Endodermal cell (in vitro differentiated cells): ENCODE measurements at regions not wholly inside any gene's neighbourhood (a gene's known extent, or its start where the extent isn't known, plus 50 kb on each side); places are given as distances from the start of the nearest gene placed in this dataset.

Experiments used
- DNase-seq: peaks from one replicate; pipeline ENCODE4 v3.0.0-alpha.2; 2017
- H3K27ac ChIP-seq: 2 replicates; pipeline ENCODE4 v1.5.1; 2013; ENCODE audit warnings: mild to moderate bottlenecking, low read depth, low read length, moderate library complexity
- H3K27me3 ChIP-seq: 2 replicates; pipeline ENCODE4 v1.6.1; 2013; ENCODE audit warnings: mild to moderate bottlenecking, low read length, moderate library complexity; ENCODE audit not compliant: insufficient read depth, control insufficient read depth, poor library complexity, severe bottlenecking
- H3K36me3 ChIP-seq: 2 replicates; pipeline ENCODE4 v1.7.0; 2013; ENCODE audit warnings: mild to moderate bottlenecking, low read length, moderate library complexity; ENCODE audit not compliant: control insufficient read depth, insufficient read depth
- H3K4me1 ChIP-seq: one replicate; pipeline ENCODE4 v1.7.0; 2013; ENCODE audit warnings: low read length; ENCODE audit not compliant: control insufficient read depth, insufficient read depth
- H3K4me3 ChIP-seq: 2 replicates; pipeline ENCODE4 v1.5.1; 2013; ENCODE audit warnings: mild to moderate bottlenecking, low read length, moderate library complexity
- H3K9ac ChIP-seq: 2 replicates; pipeline ENCODE4 v1.6.1; 2013; ENCODE audit warnings: mild to moderate bottlenecking, low read length, moderate library complexity; ENCODE audit not compliant: poor library complexity, severe bottlenecking; ENCODE audit errors: extremely low read depth
- H3K9me3 ChIP-seq: 2 replicates; pipeline ENCODE4 v1.6.1; 2013; ENCODE audit warnings: mild to moderate bottlenecking, low read length, moderate library complexity; ENCODE audit not compliant: control insufficient read depth
- H3K27ac Mint-ChIP-seq: 2 replicates; pipeline ENCODE4 v1.8.0; 2020; ENCODE audit warnings: mixed read lengths
- H3K27me3 Mint-ChIP-seq: 2 replicates; pipeline ENCODE4 v1.8.0; 2021; ENCODE audit warnings: mild to moderate bottlenecking, mixed read lengths; ENCODE audit not compliant: insufficient read depth
- H3K36me3 Mint-ChIP-seq: 2 replicates; pipeline ENCODE4 v1.8.0; 2020; ENCODE audit warnings: low read depth, mixed read lengths
- H3K4me1 Mint-ChIP-seq: 2 replicates; pipeline ENCODE4 v1.8.0; 2020; ENCODE audit warnings: mixed read lengths
- H3K4me3 Mint-ChIP-seq: 2 replicates; pipeline ENCODE4 v1.8.0; 2020; ENCODE audit warnings: mild to moderate bottlenecking, moderate library complexity, mixed read lengths
- H3K9me3 Mint-ChIP-seq: 2 replicates; pipeline ENCODE4 v1.8.0; 2020; ENCODE audit warnings: mild to moderate bottlenecking, mixed read lengths
- WGBS, 2 experiments: methylation state at CpG; one replicate each; pipeline versions ENCODE4 v1.1.5 to v1.1.7; 2013; ENCODE audit warnings: missing lambda C conversion rate in 2 of 2, mixed read lengths in 1 of 2; ENCODE audit not compliant: insufficient coverage in 1 of 2, insufficient read length in 1 of 2; 5-methylcytosine and 5-hydroxymethylcytosine counted together
- TF ChIP-seq, protein P1 (sequence below): fragments of 200-600 bp; sonication (generic); conservative IDR thresholded peaks from 2 replicates; pipeline ENCODE4 v1.5.0; 2021; ENCODE audit warnings: antibody characterized with exemption, mild to moderate bottlenecking

DNA sequence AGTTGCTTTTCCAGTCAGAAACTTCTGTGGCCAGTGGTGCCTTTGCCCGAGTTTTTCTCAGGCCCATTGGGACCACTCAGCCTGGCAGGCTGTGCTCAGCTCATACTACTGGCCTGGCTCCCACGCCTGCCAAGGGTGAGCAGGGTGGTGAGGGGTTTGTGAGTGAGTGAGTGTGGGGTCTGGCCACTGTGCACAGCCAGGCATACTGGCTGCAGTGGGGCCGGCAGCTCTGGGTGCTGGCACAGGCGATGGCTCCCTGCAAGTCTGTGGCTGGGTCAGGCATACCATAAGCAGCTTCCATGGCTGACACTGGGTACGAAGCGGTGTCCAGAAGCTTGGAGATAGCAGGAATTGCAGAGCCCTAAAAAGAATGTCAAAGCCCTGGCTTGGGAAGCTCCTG lies 161.0 kb downstream of the SLITRK6 start:
- DNase-seq = peak; percentile 38
- H3K9ac ChIP-seq = no peak overlapping the region

DNA sequence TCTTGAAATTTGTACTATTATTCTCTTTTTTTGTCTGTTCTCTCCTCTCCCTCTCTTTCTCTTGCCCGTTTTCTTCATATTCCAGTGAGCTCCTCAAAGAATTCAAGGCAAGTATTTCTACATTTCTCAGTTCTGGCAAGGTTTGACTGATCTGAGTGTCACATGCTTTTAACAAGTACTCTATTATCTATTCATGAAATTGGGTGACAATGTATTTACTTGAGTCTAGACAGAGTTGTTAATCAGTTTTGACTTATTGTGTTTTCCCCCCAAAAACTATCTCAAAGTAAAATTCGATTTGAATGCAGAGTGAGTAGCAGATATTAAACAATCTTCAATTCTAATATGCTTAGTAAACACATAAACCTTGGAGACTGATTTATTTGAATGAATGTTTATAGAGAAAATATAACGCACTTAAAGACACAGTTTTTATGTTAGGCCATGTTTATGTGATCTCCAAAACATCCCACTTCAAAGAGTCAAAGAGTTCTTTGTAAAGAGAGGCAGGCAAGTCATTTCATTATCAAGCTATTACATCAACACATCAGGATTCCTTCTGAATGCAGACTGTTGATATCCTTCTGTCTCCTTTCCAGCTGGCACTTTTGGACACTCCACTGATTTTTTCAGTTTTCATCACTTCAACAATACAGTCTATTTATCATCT lies 166.6 kb downstream of the SLITRK6 start:
- no peak overlapping the region for H3K4me3 ChIP-seq
- Mint-ChIP-seq H3K9me3 (no peaks in the 10 kb centered on the region), H3K27me3 (no peaks in the 10 kb centered on the region), H3K4me3 (no peak overlapping the region), H3K4me1 (peaks cover 5% of the 10 kb centered on the region), H3K27ac (no peak overlapping the region), H3K36me3 (no peaks in the 10 kb centered on the region)
- H3K9ac ChIP-seq = no peak overlapping the region
- TF ChIP-seq, protein P1, sequence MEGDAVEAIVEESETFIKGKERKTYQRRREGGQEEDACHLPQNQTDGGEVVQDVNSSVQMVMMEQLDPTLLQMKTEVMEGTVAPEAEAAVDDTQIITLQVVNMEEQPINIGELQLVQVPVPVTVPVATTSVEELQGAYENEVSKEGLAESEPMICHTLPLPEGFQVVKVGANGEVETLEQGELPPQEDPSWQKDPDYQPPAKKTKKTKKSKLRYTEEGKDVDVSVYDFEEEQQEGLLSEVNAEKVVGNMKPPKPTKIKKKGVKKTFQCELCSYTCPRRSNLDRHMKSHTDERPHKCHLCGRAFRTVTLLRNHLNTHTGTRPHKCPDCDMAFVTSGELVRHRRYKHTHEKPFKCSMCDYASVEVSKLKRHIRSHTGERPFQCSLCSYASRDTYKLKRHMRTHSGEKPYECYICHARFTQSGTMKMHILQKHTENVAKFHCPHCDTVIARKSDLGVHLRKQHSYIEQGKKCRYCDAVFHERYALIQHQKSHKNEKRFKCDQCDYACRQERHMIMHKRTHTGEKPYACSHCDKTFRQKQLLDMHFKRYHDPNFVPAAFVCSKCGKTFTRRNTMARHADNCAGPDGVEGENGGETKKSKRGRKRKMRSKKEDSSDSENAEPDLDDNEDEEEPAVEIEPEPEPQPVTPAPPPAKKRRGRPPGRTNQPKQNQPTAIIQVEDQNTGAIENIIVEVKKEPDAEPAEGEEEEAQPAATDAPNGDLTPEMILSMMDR = no peak
- 67 to 97% methylated on average over 1 of the region's 3 CpGs for WGBS, 2 experiments
- no peaks in the 10 kb centered on the region for H3K4me1 ChIP-seq
- DNase-seq = no peak
- no peaks in the 10 kb centered on the region for H3K36me3 ChIP-seq
- H3K27me3 ChIP-seq = no peaks in the 10 kb centered on the region
- no peaks in the 10 kb centered on the region for H3K9me3 ChIP-seq
- H3K27ac ChIP-seq = no peak overlapping the region

More for the DNA sequence above, 161.0 kb downstream of the SLITRK6 start:
- Histone ChIP-seq H3K36me3 (no peaks in the 10 kb centered on the region), H3K4me1 (no peaks in the 10 kb centered on the region), H3K4me3 (no peak overlapping the region), H3K9me3 (no peaks in the 10 kb centered on the region), H3K27me3 (no peaks in the 10 kb centered on the region), H3K27ac (no peak overlapping the region)
- Mint-ChIP-seq H3K4me1 (no peaks in the 10 kb centered on the region), H3K27ac (no peak overlapping the region), H3K4me3 (no peak overlapping the region), H3K27me3 (no peaks in the 10 kb centered on the region), H3K36me3 (no peaks in the 10 kb centered on the region), H3K9me3 (peaks cover 6% of the 10 kb centered on the region)
- TF ChIP-seq, protein P1 = no peak
- whole genome bisulfite sequencing, 2 experiments = 95 to 100% methylated on average over 3 to 6 of the region's 6 CpGs

DNA sequence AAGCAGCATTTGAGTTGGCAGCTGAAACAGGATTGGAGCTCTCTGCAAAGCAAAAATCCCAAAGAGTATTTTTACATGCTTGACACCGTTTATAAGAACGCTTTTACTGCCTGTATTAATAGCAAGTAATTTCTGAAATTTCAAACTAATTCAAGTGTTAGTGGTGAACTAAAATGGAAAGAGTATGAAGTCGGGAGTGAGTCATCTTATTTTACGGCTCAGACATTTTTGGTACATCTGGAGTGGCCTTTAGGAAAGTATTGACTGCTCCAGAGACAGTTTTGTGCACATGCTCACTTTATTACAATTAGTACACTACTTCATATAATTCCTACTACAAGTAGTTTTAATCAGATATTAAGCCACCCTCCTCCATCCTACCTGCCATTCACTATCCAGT lies 167.4 kb downstream of the SLITRK6 start:
- TF ChIP-seq, protein P1 = no peak
- Mint-ChIP-seq H3K4me3 (no peak overlapping the region), H3K36me3 (no peaks in the 10 kb centered on the region), H3K27me3 (no peaks in the 10 kb centered on the region), H3K9me3 (no peaks in the 10 kb centered on the region), H3K27ac (no peak overlapping the region), H3K4me1 (peaks cover 5% of the 10 kb centered on the region)
- no peak overlapping the region for H3K4me3 ChIP-seq
- WGBS, 2 experiments = 86 to 91% methylated on average over 1 to 4 of the region's 4 CpGs
- no peaks in the 10 kb centered on the region for H3K36me3 ChIP-seq
- no peak overlapping the region for H3K27ac ChIP-seq
- H3K4me1 ChIP-seq = no peaks in the 10 kb centered on the region
- H3K9ac ChIP-seq = no peak overlapping the region
- no peak for DNase-seq
- no peaks in the 10 kb centered on the region for H3K9me3 ChIP-seq
- H3K27me3 ChIP-seq = no peaks in the 10 kb centered on the region
